ENCODE measurements at regions not wholly inside any gene's neighbourhood (a gene's known extent, or its start where the extent isn't known, plus 50 kb on each side); places are given as distances from the start of the nearest gene placed in this dataset.

GRCh38 chr1:199875337-199875736, 152.2 kb upstream of the NR5A2 start:
- ATAC-seq (no peak), DNase-seq (no peak)
- Histone ChIP-seq H3K4me1 (ENCODE audit: control insufficient read depth, insufficient read depth, low read length) (no peaks in the 10 kb centered on the region), H3K9me3 (ENCODE audit: control insufficient read depth, low read length) (no peaks in the 10 kb centered on the region), H3K27me3 (ENCODE audit: control insufficient read depth, insufficient read depth) (no peaks in the 10 kb centered on the region), H3K4me3 (ENCODE audit: low read length) (no peak overlapping the region), H3K27ac (ENCODE audit: low read length) (no peak overlapping the region)
- intact Hi-C loops (cut with DNase I) = no loop called here
- 88% methylated on average over 3 of the region's 3 CpGs for WGBS

DNA sequence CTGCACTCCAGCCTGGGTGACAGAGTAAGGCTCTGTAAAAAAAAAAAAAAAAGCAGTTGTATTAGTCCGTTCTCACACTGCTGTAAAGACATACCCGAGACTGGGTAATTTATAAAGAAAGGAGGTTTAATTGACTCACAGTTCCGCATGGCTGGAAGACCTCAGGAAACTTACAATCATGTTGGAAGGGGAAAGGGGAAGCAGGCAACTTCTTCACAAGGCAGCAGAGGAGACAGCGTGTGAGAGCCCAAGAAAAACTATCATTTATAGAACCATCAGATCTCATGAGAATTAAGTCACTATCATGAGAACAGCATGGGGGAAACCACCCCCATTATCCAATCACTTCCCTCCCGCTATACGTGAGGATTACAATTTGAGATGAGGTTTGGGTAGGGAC, 151.7 kb upstream of the NR5A2 start:
- DNase-seq (no peak), ATAC-seq (no peak)
- no peak overlapping the region for H3K27ac ChIP-seq (ENCODE audit: low read length)
- no peaks in the 10 kb centered on the region for H3K9me3 ChIP-seq (ENCODE audit: control insufficient read depth, low read length)
- H3K4me3 ChIP-seq (ENCODE audit: low read length) = no peak overlapping the region
- intact Hi-C loops (cut with DNase I) = no loop called here
- WGBS = 86% methylated on average over 6 of the region's 6 CpGs
- H3K4me1 ChIP-seq (ENCODE audit: control insufficient read depth, insufficient read depth, low read length) = no peaks in the 10 kb centered on the region
- no peaks in the 10 kb centered on the region for H3K27me3 ChIP-seq (ENCODE audit: control insufficient read depth, insufficient read depth)

DNA sequence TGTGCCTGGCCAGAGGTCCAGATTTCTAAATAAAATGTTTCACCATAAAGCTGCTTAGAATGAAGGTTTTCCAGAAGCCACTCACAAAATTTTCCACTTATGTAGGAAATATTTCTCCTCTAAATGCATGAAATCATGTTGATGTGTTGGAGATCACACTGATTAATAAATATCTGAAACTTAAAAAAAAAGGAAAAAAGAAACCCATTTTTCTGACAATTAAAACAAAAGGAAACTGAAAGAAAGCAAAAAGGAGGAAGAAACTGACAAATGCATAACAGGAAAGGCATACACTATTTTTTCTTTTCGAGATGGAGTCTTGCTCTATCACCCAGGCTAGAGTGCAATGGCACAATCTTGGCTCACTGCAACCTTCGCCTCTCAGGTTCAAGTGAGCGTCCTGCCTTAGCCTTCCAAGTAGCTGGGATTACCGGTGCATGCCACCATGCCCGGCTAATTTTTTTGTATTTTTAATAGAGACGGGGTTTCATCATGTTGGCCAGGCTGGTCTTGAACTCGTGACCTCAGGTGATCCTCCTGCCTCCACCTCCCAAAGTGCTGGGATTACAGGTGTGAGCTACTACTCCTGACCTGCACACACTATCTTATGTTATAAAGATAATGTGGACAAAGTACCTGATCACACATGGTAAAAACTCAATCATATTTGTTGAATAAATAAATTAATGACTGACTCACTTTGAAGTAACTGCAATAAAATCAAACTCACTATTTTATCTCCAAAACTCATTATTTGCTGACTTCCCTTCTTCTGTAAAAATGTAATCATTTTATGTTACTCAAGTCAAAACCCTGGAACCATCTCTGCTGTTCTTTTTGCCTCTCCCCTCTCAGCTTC, 149.8 kb upstream of the NR5A2 start:
- WGBS = 84% methylated on average over 7 of the region's 7 CpGs
- intact Hi-C loops (cut with DNase I) = no loop called here
- H3K4me3 ChIP-seq (ENCODE audit: low read length) = no peak overlapping the region
- DNase-seq (no peak), ATAC-seq (no peak)
- H3K9me3 ChIP-seq (ENCODE audit: control insufficient read depth, low read length) = no peaks in the 10 kb centered on the region
- H3K4me1 ChIP-seq (ENCODE audit: control insufficient read depth, insufficient read depth, low read length) = no peaks in the 10 kb centered on the region
- no peak overlapping the region for H3K27ac ChIP-seq (ENCODE audit: low read length)
- no peaks in the 10 kb centered on the region for H3K27me3 ChIP-seq (ENCODE audit: control insufficient read depth, insufficient read depth)

DNA sequence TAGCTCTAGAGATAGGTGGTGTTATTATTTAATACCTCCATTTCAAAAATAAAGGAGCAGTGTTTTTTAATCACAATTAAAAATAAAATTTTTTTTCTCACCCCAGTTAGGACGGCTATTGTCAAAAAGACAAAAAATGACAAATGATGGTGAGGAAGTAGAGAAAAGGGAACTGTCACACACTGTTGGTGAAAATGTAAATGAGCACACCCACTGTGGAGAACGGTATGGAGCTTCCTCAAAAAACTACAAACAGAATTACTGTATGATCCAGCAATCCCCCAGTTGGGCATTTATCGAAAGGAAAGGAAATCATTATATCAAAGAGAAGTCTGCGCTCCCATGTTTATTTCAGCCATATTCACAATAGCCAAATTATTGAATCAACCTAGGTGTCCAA, 148.7 kb upstream of the NR5A2 start:
- ATAC-seq = no peak
- no peaks in the 10 kb centered on the region for H3K27me3 ChIP-seq (ENCODE audit: control insufficient read depth, insufficient read depth)
- DNase-seq = no peak
- no peak overlapping the region for H3K4me3 ChIP-seq (ENCODE audit: low read length)
- no peak overlapping the region for H3K27ac ChIP-seq (ENCODE audit: low read length)
- intact Hi-C loops (cut with DNase I) = no loop called here
- WGBS = 80% methylated on average over 4 of the region's 4 CpGs
- H3K4me1 ChIP-seq (ENCODE audit: control insufficient read depth, insufficient read depth, low read length) = no peaks in the 10 kb centered on the region
- H3K9me3 ChIP-seq (ENCODE audit: control insufficient read depth, low read length) = no peaks in the 10 kb centered on the region

DNA sequence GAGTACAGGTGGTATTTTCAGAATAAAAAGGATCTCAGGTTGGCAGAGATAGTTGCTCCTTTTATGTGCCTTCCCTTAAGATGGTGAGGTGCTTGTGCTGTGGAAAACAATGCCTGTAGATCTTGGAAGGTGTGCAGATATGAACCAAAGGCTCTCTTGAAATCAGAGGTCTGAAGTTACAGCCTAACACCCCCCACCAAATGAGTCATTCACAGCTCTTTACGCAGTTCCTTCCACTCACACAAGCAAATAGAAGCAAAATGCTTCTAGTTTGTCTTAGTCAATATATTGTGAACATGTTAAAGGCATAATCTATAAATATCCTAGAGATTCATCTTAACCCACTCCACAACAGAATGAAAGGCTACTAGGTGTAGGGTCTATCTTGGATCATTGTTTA, 128.9 kb upstream of the NR5A2 start:
- Histone ChIP-seq H3K9me3 (ENCODE audit: control insufficient read depth, low read length) (no peaks in the 10 kb centered on the region), H3K4me1 (ENCODE audit: control insufficient read depth, insufficient read depth, low read length) (no peaks in the 10 kb centered on the region), H3K27ac (ENCODE audit: low read length) (no peak overlapping the region), H3K4me3 (ENCODE audit: low read length) (no peak overlapping the region), H3K27me3 (ENCODE audit: control insufficient read depth, insufficient read depth) (no peaks in the 10 kb centered on the region)
- DNase-seq = no peak
- WGBS = 88% methylated on average over 1 of the region's 1 CpG
- no peak for ATAC-seq
- intact Hi-C loops (cut with DNase I) = no loop called here

DNA sequence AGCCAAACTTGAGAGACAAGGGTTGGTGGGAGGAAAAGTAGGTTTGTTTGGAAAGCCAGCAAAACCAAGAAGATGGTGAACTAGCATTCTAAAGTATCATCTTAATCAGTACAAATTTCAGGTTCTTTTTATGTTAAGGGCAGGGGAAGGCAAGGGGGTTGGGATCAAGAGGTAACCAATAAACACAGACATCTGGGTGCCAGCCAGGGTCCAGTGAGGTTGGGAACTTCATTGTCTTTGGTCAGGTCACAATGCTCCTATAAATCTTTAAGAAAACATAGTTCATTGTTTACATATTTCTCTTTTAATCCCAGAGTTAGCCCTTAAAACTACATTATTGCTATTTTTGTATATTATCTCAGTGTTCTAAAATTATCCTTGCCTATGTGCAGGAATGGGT, 126.2 kb upstream of the NR5A2 start:
- no peak for ATAC-seq
- H3K27ac ChIP-seq (ENCODE audit: low read length) = no peak overlapping the region
- intact Hi-C loops (cut with DNase I) = no loop called here
- no peaks in the 10 kb centered on the region for H3K4me1 ChIP-seq (ENCODE audit: control insufficient read depth, insufficient read depth, low read length)
- no peaks in the 10 kb centered on the region for H3K27me3 ChIP-seq (ENCODE audit: control insufficient read depth, insufficient read depth)
- no peaks in the 10 kb centered on the region for H3K9me3 ChIP-seq (ENCODE audit: control insufficient read depth, low read length)
- H3K4me3 ChIP-seq (ENCODE audit: low read length) = no peak overlapping the region
- DNase-seq = no peak

DNA sequence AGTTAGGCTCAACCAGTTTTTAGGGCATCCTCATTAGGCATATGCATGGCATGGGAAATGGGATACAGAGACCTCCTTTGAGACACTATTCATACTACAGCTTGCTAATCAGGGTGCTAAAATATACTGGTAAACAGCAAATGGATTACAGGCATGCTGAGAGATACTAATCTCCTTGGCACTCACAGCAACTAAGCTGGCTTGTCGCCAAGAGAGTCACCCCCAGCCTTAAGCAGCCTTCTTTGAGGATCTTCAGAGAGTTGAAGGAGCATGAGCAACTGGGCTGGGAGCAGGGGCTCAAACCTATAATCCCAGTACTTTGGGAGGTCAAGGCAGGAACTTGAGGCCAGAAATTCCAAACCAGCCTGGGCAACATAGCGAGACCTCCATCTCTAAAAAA, 120.1 kb upstream of the NR5A2 start:
- Histone ChIP-seq H3K9me3 (ENCODE audit: control insufficient read depth, low read length) (no peaks in the 10 kb centered on the region), H3K27ac (ENCODE audit: low read length) (no peak overlapping the region), H3K4me3 (ENCODE audit: low read length) (no peak overlapping the region), H3K27me3 (ENCODE audit: control insufficient read depth, insufficient read depth) (no peaks in the 10 kb centered on the region), H3K4me1 (ENCODE audit: control insufficient read depth, insufficient read depth, low read length) (no peaks in the 10 kb centered on the region)
- DNase-seq = no peak
- WGBS = 73% methylated on average over 2 of the region's 2 CpGs
- intact Hi-C loops (cut with DNase I) = no loop called here
- no peak for ATAC-seq

DNA sequence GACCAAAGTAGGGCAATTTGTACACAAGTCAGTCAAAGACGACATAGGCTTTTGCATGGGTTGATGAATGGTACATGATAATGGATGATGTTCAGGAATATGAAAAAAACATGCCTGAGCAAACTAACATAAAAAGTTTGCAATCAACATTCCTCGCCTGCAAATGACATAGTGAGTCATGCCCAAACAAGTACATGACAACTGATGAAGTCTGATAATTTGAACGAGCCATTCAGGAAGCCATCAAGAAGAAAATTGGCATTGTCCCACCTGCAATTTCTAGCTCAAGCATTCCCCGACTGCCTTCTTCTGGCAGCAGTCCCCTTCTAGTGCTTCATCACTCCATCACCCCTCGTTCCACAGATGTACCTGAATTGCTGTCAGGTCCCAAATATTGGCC, 118.4 kb upstream of the NR5A2 start:
- WGBS = 54% methylated on average over 5 of the region's 5 CpGs
- intact Hi-C loops (cut with DNase I) = no loop called here
- Histone ChIP-seq H3K27me3 (ENCODE audit: control insufficient read depth, insufficient read depth) (no peaks in the 10 kb centered on the region), H3K9me3 (ENCODE audit: control insufficient read depth, low read length) (no peaks in the 10 kb centered on the region), H3K4me3 (ENCODE audit: low read length) (no peak overlapping the region), H3K4me1 (ENCODE audit: control insufficient read depth, insufficient read depth, low read length) (no peaks in the 10 kb centered on the region), H3K27ac (ENCODE audit: low read length) (no peak overlapping the region)
- DNase-seq (no peak), ATAC-seq (no peak)

DNA sequence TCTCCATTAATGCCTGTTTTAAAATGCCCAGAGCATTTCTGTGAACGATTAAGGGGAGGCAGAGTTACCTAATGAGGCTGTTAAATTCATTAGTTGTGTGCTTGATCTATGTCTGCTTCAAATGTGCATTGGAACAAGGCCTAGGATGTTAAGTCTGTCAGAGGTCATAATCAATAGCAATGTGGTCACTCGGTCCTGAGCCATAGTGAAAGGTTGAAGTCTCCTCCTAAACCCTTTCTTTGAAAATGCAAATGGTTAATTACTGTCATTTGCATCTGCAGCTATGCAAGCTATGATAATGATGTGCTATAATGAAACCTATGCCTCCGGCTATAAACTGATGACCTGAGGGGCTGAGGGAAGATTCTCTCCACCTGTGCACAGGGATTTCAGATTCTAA, 114.2 kb upstream of the NR5A2 start:
- H3K4me1 ChIP-seq (ENCODE audit: control insufficient read depth, insufficient read depth, low read length) = no peaks in the 10 kb centered on the region
- 60% methylated on average over 3 of the region's 3 CpGs for WGBS
- H3K27ac ChIP-seq (ENCODE audit: low read length) = no peak overlapping the region
- no peak for ATAC-seq
- H3K9me3 ChIP-seq (ENCODE audit: control insufficient read depth, low read length) = no peaks in the 10 kb centered on the region
- no peak for DNase-seq
- H3K27me3 ChIP-seq (ENCODE audit: control insufficient read depth, insufficient read depth) = no peaks in the 10 kb centered on the region
- H3K4me3 ChIP-seq (ENCODE audit: low read length) = no peak overlapping the region
- intact Hi-C loops (cut with DNase I) = no loop called here

DNA sequence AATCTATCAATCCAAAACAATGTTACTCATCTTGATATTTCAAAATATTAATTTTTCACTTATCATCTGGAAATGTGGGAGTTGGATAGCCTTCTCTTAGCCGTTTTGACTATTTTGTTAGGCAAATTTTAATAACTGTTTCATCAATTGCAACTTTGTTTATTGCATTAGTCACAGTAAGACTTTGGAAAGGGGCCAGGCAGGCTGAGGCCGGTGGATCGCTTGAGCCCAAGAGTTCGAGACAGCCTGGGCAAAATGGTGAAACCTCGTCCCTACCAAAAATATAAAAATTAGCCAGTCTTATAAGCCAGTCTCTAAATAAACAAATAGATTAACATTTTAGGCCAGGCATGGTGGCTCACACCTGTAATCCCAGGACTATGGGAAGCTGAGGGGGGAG, 113.0 kb upstream of the NR5A2 start:
- DNase-seq = no peak

DNA sequence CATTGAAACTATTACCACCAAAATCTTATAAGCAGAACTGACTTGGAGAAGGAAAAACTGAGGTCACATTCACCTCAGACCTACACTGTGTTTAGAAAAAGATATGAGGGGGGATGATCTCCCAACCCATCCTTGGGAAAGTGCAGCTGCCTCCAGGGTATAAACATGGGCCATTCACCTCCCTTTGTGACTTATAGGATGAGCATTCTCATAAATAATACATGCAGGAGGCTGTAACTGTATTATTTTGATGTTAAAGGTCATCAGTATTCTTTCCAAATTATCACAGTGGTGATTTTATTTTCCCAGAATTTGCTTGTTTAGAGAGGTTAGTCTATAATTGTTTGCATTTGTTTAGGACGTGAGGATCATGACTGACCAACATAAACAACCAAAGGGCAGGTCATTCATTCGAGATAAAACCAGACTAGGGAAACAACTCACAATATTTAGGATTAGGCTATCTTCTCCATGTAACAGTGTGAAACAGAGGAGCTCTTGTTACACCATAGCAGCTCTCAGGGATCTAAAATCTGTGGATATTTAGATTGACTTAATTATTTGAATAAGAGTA, 109.2 kb upstream of the NR5A2 start:
- no peak overlapping the region for H3K4me3 ChIP-seq (ENCODE audit: low read length)
- H3K4me1 ChIP-seq (ENCODE audit: control insufficient read depth, insufficient read depth, low read length) = no peaks in the 10 kb centered on the region
- H3K27me3 ChIP-seq (ENCODE audit: control insufficient read depth, insufficient read depth) = no peaks in the 10 kb centered on the region
- H3K9me3 ChIP-seq (ENCODE audit: control insufficient read depth, low read length) = no peaks in the 10 kb centered on the region
- no peak overlapping the region for H3K27ac ChIP-seq (ENCODE audit: low read length)
- intact Hi-C loops (cut with DNase I) = no loop called here
- DNase-seq (no peak), ATAC-seq (no peak)
- 33% methylated on average over 2 of the region's 2 CpGs for WGBS

More for the DNA sequence above, 113.0 kb upstream of the NR5A2 start:
- H3K4me1 ChIP-seq (ENCODE audit: control insufficient read depth, insufficient read depth, low read length) = no peaks in the 10 kb centered on the region
- intact Hi-C loops (cut with DNase I) = no loop called here
- no peaks in the 10 kb centered on the region for H3K9me3 ChIP-seq (ENCODE audit: control insufficient read depth, low read length)
- H3K4me3 ChIP-seq (ENCODE audit: low read length) = no peak overlapping the region
- ATAC-seq = no peak
- 88% methylated on average over 5 of the region's 5 CpGs for WGBS
- H3K27me3 ChIP-seq (ENCODE audit: control insufficient read depth, insufficient read depth) = no peaks in the 10 kb centered on the region
- H3K27ac ChIP-seq (ENCODE audit: low read length) = no peak overlapping the region

DNA sequence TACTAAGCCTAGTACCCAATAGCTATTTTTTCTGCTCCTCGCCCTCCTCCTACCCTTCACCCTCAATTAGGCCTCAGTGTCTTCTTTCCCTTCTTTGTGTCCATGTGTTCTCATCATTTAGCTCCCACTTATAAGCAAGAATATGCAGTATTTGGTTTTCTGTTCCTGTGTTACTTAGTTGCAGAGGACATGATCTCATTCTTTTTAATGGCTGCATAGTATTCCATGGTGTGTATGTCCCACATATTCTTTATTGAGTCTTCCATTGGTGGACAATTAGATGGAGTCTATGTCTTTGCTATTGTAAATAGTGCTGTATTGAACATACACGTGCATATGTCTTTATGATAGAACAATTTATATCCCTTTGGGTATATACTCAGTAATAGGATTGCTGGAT, 106.9 kb upstream of the NR5A2 start:
- H3K4me1 ChIP-seq (ENCODE audit: control insufficient read depth, insufficient read depth, low read length) = no peaks in the 10 kb centered on the region
- ATAC-seq (no peak), DNase-seq (no peak)
- no peak overlapping the region for H3K4me3 ChIP-seq (ENCODE audit: low read length)
- intact Hi-C loops (cut with DNase I) = no loop called here
- H3K27me3 ChIP-seq (ENCODE audit: control insufficient read depth, insufficient read depth) = no peaks in the 10 kb centered on the region
- 93% methylated on average over 2 of the region's 2 CpGs for WGBS
- no peak overlapping the region for H3K27ac ChIP-seq (ENCODE audit: low read length)
- H3K9me3 ChIP-seq (ENCODE audit: control insufficient read depth, low read length) = no peaks in the 10 kb centered on the region

Measured in right cardiac atrium (tissue), 5 donors.